GM21723 (cell line): ENCODE measurements at regions not wholly inside any gene's neighbourhood (a gene's known extent, or its start where the extent isn't known, plus 50 kb on each side); places are given as distances from the start of the nearest gene placed in this dataset.
"Not testable (repeated sequence)": the region's sequence is repeated elsewhere in the genome, so short reads cannot be mapped to it uniquely, and the experiment has no call there.

ENCODE experiments used
- ATAC-seq: cut with Tn5 transposase; IDR thresholded peaks from one replicate; pipeline ENCODE4 v1.9.1; 2021; ENCODE audit warnings: mild to moderate bottlenecking, moderate library complexity; ENCODE audit not compliant: unreplicated experiment

- ATAC-seq = no peak
Measured at GRCh38 chr3:144773350-144773749, 801.7 kb downstream of the DIPK2A start.

- no peak for ATAC-seq
Measured at GRCh38 chr3:144774897-144775296, 803.3 kb downstream of the DIPK2A start.

DNA sequence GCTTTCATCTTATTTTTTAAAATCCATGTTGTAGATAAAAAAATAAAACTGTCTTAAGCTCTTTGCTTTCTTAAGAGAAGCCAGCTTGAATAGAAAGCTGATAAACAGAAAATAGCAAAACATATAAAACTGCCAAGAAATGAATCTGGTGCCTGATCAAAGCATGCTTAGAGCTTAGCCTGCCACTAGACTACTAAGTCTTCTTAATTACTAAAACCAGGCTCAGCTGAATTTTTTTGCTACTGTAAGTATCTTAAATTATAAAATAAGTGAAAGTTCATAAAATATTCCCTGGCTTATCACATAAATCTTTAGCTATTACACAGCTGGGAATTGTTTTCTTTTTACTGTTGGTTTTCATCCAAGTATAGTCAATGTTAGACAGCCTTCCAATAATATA is 803.9 kb downstream of the DIPK2A start:
- no peak for ATAC-seq

DNA sequence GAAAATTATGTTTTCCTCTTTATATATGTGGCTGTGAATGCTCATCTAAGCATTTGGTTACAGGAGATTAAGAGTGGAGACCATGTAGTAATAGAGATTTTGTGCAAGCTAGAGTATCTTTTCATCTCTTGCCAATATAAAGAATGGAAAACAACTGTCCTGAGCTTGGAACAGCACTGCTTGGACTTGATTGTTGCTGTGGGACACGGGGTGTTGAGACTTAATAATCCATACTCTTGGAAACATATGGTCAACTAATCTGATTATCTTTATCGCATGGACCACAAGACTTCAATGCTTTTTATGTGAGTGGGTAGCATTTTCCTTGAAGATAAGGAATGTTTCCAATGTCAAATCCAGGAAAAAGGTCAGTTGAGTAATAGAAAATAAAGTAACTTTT is 806.3 kb downstream of the DIPK2A start:
- no peak for ATAC-seq

DNA sequence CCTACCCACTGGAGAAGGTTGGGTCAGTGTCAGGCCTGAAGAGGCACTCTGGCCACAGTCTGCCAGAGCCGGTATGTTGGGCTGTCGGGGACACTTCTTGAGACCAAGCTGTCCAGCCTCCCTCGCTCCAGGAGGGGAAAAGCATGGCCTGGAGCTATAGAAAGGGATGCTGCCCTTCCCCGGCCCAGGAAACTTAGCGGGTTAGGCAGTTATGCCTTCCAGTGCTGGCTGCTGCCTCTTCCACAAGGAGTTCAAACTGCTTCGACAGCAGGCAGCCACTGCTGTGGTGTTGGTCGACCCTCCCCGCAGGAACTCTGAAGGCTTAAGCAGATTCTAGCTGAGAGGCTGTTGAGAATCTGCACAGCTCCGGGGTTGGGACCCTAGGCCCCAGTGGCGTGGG is 819.4 kb downstream of the DIPK2A start:
- ATAC-seq = no peak

- ATAC-seq = no peak
Measured at GRCh38 chr3:144801890-144802289, 830.3 kb downstream of the DIPK2A start.

DNA sequence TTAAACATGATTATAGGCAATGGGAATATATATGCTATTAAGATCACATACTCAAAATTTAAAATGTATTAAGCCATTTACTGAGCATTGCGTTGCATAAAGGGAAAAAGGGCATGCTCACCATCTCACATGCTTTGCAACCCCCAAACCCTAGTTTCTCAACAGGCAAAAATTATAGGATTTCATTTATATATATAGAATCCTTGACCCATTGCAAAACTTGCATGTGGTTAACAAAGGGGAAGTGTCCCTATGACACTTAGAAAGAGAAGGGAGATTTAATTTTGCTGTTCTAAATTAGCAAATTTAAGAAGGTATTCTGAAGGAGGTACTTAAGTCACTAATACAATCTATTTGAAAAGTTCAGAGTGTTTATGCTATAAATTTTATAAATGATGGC is 837.8 kb downstream of the DIPK2A start:
- peak; percentile 42 for ATAC-seq

DNA sequence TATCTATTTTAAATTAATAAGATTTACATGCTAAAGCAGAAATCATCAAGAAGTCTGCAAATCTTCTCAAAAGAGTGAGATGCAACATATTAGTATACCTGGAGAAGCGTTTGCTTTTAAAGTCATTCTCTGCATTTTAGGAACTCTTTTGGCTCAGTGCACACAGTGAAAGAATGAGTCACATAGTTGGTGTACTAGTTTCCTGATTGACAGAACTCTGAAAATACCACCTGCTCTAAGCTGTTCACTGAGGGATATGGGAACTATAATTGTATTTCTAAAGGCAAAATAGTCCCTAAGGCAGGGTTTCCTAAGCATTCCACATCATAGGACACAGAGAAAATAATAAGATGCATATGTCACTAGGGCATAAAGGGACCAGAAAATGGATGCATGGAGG is 838.5 kb downstream of the DIPK2A start:
- peak; percentile 91 for ATAC-seq

DNA sequence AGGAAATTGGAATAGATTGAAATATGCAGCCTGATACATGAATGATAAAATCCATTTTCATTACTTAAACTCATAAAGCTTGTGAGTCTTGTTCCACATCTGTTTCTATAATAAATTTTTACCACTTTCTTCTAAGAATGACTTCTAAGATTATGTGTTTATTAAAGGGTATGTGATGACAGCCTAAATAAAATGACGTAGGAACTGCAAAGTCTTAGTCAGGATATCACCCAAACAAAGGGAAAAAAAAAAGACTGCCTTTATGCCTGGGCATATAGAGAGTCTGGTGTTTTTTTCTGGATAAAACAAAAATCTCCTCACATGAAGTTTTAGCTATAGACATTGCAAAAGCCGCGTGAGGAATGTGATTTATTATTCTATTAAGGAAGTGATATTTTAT is 844.0 kb downstream of the DIPK2A start:
- no peak for ATAC-seq

- no peak for ATAC-seq
Measured at GRCh38 chr3:144816323-144816722, 844.7 kb downstream of the DIPK2A start.

GRCh38 chr3:144818973-144819372 is 847.4 kb downstream of the DIPK2A start:
- ATAC-seq = no peak

GRCh38 chr3:144820232-144820631 is 848.6 kb downstream of the DIPK2A start:
- ATAC-seq = not testable (repeated sequence)

- ATAC-seq = no peak
Measured at GRCh38 chr3:144820726-144821125, 849.1 kb downstream of the DIPK2A start.

DNA sequence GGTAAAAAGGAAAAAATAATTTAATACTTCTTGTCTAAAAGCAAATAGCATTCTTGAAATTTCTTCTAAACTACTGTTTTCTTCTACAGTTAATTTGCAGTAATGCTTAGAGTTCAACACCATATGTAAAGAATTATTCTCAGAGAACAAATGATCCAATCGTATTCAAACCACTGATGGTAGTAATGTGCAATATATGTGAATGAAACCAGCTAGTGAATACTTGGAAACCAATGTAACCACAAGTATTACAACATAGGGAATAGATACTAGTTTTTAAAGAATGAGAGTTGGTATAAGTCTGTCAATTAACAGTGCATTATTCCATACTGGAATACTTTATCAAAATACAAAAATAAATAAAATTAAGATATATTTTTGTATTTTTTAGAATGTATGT is 850.0 kb downstream of the DIPK2A start:
- ATAC-seq = no peak

GRCh38 chr3:144822671-144823070 is 851.0 kb downstream of the DIPK2A start:
- no peak for ATAC-seq

GRCh38 chr3:144831955-144832716 is 860.5 kb downstream of the DIPK2A start:
- no peak for ATAC-seq

GRCh38 chr3:144839991-144840390 is 868.4 kb downstream of the DIPK2A start:
- no peak for ATAC-seq

DNA sequence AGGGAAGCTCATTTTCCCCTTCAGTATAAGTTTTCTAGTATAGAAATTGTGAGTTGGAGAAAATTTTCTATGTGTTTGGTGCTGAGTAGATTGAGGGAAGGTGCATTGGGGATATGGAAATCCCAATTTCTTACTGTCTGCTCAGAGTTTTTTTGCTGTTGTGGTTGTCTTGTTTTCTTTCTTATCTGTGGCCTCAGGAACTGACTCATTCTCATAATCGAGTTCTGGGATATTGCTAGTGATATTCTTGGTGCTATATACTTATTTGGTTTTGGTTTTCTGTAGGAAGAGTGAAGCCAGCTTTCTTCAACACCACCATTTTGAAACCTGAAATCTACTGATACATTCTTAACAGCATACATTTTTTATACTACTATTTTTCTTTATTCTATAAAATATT is 869.2 kb downstream of the DIPK2A start:
- no peak for ATAC-seq

- no peak for ATAC-seq
Measured at GRCh38 chr3:144843099-144843498, 871.5 kb downstream of the DIPK2A start.

GRCh38 chr3:144852999-144853398 is 881.4 kb downstream of the DIPK2A start:
- no peak for ATAC-seq

DNA sequence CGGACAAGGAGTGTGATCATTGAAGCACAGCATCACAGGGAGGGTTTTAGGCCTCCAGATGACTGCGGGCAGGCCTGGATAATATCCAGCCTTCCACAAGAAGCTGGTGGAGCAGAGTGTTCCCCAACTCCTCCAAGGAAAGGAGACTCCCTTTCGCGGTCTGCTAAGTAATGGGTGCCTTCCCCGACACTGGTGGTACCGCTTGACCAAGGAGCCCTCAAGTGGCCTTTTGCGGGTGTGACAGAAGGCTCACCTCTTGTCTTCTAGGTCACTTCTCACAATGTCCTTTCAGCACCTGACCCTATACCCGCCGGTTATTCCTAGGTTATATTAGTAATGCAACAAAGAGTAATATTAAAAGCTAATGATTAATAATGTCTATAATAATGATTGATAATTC is 882.4 kb downstream of the DIPK2A start:
- not testable (repeated sequence) for ATAC-seq

DNA sequence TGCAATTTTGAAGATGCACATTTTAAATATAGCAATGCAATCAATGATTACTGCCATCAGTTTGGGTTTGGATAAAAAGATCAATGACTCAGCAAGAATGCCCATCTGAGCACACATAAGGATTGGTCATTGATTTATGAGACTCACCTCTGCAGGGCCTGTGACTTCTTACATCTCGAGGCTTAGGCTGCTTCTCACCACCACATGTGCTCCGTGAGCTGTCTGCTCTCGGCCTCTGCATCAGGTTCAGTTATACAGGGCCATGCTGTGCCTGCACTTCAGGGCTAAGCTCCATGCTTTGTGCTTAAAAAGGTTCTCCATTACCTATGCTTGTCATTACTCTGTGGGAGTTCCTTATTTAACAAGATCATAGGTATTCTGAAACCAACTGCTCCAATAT is 887.5 kb downstream of the DIPK2A start:
- no peak for ATAC-seq

- no peak for ATAC-seq
Measured at GRCh38 chr3:144864646-144865045, 893.0 kb downstream of the DIPK2A start.
